Keratinocyte (primary cell): ENCODE measurements at regions not wholly inside any gene's neighbourhood (a gene's known extent, or its start where the extent isn't known, plus 50 kb on each side); places are given as distances from the start of the nearest gene placed in this dataset.

Experiments used
- CTCF ChIP-seq, 3 experiments: IDR thresholded peaks in 1 of 3; conservative IDR thresholded peaks in 1 of 3; optimal IDR thresholded peaks in 1 of 3; 2 replicates in 2 of 3; 3 replicates in 1 of 3; pipeline versions ENCODE3 to v1.5.1; 2011; ENCODE audit warnings: low read length in 3 of 3, mild to moderate bottlenecking in 3 of 3, moderate library complexity in 2 of 3, control low read depth in 1 of 3, inconsistent platforms in 1 of 3; ENCODE audit not compliant: insufficient read depth in 2 of 3; ENCODE audit errors: extremely low read depth in 1 of 3
- EZH2 ChIP-seq: IDR thresholded peaks from one replicate; pipeline ENCODE4 v1.6.1; 2012; ENCODE audit warnings: inconsistent platforms, mild to moderate bottlenecking, low read length, moderate library complexity

GRCh38 chr21:31489014-31489413, 145.0 kb upstream of the TIAM1 start:
- TF ChIP-seq CTCF (optimal IDR thresholded peaks at IDR 0.05 in 1 of 3, IDR thresholded peaks at IDR 0.05 in 1 of 3, conservative IDR thresholded peaks at IDR 0.05 in 1 of 3; ENCODE audit: extremely low read depth in 1 of 3, insufficient read depth in 2 of 3, low read length in 3 of 3) (no peak), EZH2 (no peak)
